Upper lobe of right lung (tissue), 1 donor: ENCODE measurements at regions not wholly inside any gene's neighbourhood (a gene's known extent, or its start where the extent isn't known, plus 50 kb on each side); places are given as distances from the start of the nearest gene placed in this dataset.

Experiments
- ATAC-seq: fragments of 200-7000 bp; cut with Tn5 transposase; one replicate; pipeline ENCODE4 v1.9.1; 2020; ENCODE audit warnings: mild to moderate bottlenecking, moderate library complexity
- DNase-seq: peaks from one replicate; pipeline ENCODE4 v3.0.0-alpha.2; 2020
- H3K27ac ChIP-seq: fragments of 200-600 bp; one replicate; pipeline ENCODE4 v1.8.0; 2022
- H3K27me3 ChIP-seq: fragments of 200-600 bp; one replicate; pipeline ENCODE4 v1.8.0; 2022; ENCODE audit warnings: mild to moderate bottlenecking
- H3K36me3 ChIP-seq: fragments of 200-600 bp; one replicate; pipeline ENCODE4 v1.8.0; 2022
- H3K4me1 ChIP-seq: fragments of 200-600 bp; one replicate; pipeline ENCODE4 v1.8.0; 2022
- H3K4me3 ChIP-seq: fragments of 200-600 bp; one replicate; pipeline ENCODE4 v1.8.0; 2022; ENCODE audit warnings: mild to moderate bottlenecking
- H3K9me3 ChIP-seq: fragments of 200-600 bp; one replicate; pipeline ENCODE4 v1.8.0; 2022
- intact Hi-C: fragments of 100-400 bp; cut with DNase I; formaldehyde crosslinking; loops from one replicate; pipeline ENCODE4 v1.11.0; 2022
- TF ChIP-seq, protein P1 (sequence below): fragments of 200-600 bp; IDR thresholded peaks from one replicate; pipeline ENCODE4 v1.8.0; 2022; ENCODE audit warnings: antibody characterized with exemption
- donor health status: DM: no; HTN: yes; CAD: no; lungs with severe emphysema.

DNA sequence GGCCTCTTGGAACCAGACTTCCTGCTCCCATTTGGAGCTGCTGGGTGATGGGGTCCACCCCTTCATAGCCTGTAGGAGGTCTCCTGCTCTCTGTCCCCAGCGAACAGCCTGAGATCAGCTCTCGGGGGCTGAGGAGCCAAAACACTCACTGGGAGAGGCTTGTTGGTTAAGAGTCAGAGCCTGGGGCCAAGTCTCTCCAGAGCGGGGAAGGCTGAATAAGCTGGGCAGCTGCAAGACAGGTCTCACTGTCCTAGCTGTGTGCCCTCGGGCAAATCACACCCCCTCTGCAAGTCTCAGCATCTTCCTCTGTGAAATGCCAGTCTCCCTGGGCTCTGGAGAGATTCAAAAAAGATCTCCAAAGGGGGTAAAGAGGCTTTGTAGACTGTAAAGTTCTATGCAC is 174.6 kb downstream of the WSCD1 start:
- DNase-seq = no peak
- peaks cover 10% of the 10 kb centered on the region for H3K27me3 ChIP-seq
- H3K9me3 ChIP-seq = no peaks in the 10 kb centered on the region
- ATAC-seq = no peak
- H3K4me1 ChIP-seq = no peaks in the 10 kb centered on the region
- no peak overlapping the region for H3K27ac ChIP-seq
- H3K36me3 ChIP-seq = no peaks in the 10 kb centered on the region
- TF ChIP-seq, protein P1, sequence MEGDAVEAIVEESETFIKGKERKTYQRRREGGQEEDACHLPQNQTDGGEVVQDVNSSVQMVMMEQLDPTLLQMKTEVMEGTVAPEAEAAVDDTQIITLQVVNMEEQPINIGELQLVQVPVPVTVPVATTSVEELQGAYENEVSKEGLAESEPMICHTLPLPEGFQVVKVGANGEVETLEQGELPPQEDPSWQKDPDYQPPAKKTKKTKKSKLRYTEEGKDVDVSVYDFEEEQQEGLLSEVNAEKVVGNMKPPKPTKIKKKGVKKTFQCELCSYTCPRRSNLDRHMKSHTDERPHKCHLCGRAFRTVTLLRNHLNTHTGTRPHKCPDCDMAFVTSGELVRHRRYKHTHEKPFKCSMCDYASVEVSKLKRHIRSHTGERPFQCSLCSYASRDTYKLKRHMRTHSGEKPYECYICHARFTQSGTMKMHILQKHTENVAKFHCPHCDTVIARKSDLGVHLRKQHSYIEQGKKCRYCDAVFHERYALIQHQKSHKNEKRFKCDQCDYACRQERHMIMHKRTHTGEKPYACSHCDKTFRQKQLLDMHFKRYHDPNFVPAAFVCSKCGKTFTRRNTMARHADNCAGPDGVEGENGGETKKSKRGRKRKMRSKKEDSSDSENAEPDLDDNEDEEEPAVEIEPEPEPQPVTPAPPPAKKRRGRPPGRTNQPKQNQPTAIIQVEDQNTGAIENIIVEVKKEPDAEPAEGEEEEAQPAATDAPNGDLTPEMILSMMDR = no peak
- intact Hi-C loops = no loop called here
- no peak overlapping the region for H3K4me3 ChIP-seq

DNA sequence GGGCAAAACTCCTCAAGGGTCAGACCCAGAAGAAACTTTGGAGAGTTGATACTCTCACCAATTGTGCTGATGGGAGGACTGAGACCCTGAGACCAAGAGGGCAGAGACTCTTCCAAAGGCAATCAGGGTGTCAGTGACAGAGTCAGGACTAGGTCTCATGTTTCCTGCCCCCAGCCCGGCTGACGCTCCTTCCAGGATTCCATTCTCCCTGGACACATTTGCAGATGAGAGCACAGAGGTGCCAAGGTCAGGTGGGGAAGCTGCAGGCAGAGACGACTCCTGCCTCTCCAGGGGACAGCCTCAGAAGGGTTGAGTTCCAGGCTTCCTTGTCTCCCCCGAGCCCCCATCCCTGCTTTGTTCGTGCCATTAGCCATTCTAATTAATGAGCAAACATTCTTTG is 174.1 kb downstream of the WSCD1 start:
- ATAC-seq (no peak), DNase-seq (no peak)
- Histone ChIP-seq H3K4me1 (no peaks in the 10 kb centered on the region), H3K9me3 (no peaks in the 10 kb centered on the region), H3K4me3 (no peak overlapping the region), H3K27ac (no peak overlapping the region), H3K36me3 (no peaks in the 10 kb centered on the region), H3K27me3 (peaks cover 10% of the 10 kb centered on the region)
- intact Hi-C loops = no loop called here
- TF ChIP-seq, protein P1 = no peak

DNA sequence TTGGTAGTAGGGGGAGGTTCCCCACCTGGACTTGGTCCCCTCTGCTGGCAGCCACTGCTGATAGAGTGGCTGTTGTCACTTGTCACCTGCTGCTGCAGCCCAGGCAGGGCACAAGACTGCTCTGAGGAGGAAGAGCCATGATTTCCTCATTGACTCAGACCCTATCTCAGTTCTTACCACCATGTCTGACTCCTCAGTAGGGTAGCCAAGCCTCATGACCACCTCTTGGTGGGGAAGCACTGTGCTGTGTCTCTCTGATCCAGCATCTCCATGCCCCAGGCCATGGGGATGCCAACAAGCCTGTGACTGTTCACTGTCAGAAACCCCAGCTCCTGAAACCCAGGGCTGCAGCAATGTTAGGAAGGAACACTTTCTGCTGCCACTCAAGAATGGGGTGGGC is 173.0 kb downstream of the WSCD1 start:
- ATAC-seq = no peak
- H3K4me3 ChIP-seq = no peak overlapping the region
- no peak for DNase-seq
- no peaks in the 10 kb centered on the region for H3K9me3 ChIP-seq
- H3K36me3 ChIP-seq = no peaks in the 10 kb centered on the region
- H3K27me3 ChIP-seq = peaks cover 16% of the 10 kb centered on the region
- no peak overlapping the region for H3K27ac ChIP-seq
- intact Hi-C loops = no loop called here
- TF ChIP-seq, protein P1 = no peak
- H3K4me1 ChIP-seq = no peaks in the 10 kb centered on the region

DNA sequence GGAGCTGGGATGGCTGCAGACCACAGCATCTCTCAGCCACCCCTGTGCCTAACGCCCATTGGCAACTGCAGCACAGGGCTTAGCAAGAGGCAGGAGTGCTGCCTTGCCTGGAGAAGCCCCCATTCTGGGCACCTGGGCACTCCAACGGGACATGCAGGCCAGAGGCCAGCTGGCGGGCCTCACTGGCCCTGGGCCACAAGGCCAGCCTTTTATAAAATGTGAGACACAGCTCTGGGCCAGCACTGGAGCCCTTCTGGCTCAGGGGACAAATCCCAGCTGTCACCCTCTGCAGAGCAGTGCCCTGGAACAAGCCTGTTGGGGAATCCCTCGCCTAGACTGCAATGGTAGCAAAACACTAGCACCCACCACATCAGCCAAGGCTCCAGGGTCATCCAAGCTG is 171.8 kb downstream of the WSCD1 start:
- DNase-seq = no peak
- peaks cover 17% of the 10 kb centered on the region for H3K27me3 ChIP-seq
- H3K4me3 ChIP-seq = no peak overlapping the region
- H3K27ac ChIP-seq = no peak overlapping the region
- no peaks in the 10 kb centered on the region for H3K4me1 ChIP-seq
- TF ChIP-seq, protein P1 = no peak
- no peaks in the 10 kb centered on the region for H3K36me3 ChIP-seq
- no peaks in the 10 kb centered on the region for H3K9me3 ChIP-seq
- intact Hi-C loops = no loop called here
- ATAC-seq = no peak

DNA sequence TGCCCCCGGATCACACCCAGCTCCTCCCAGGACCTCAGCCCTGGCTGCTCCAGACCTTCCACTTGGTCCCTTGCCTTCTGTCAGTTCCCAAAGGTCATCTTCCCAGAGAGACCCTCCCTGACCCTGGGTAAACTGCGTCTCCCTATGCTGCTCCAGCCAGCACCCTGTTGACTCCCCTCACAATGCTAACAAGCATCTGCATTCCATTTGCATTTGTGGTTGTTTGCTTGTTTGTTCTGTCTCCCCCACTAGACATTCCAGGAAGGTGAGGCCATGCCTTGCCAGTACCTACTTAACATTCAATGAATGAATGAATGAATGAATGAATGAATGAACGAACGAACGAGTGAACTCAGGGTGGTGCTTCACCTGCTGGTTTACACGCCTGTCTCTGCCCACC is 171.2 kb downstream of the WSCD1 start:
- no peak for DNase-seq

DNA sequence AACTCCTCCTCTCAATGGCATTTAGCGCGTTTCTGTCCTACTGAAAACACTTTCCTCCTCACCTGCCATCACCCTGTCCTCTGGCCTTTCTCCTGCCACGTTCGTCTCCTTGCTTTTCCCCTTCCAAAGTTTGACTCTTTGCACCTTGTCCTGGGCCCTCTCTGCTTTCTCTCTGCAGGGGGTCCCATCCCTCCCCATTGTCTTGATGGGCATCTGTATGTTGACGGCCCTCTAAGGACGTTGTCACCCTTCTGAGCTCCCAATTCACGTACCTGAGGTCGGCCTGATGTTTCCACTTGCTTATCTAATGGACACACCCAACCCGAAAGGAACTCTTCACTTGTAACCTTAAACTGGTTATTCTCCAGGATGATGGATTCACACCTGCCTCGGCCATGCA is 170.4 kb downstream of the WSCD1 start:
- Histone ChIP-seq H3K4me1 (no peaks in the 10 kb centered on the region), H3K27ac (no peak overlapping the region), H3K9me3 (no peaks in the 10 kb centered on the region), H3K27me3 (peaks cover 17% of the 10 kb centered on the region), H3K36me3 (no peaks in the 10 kb centered on the region), H3K4me3 (no peak overlapping the region)
- TF ChIP-seq, protein P1 = no peak
- ATAC-seq (no peak), DNase-seq (no peak)
- intact Hi-C loops = no loop called here

More for the DNA sequence above, 171.2 kb downstream of the WSCD1 start:
- Histone ChIP-seq H3K36me3 (no peaks in the 10 kb centered on the region), H3K27ac (no peak overlapping the region), H3K4me3 (no peak overlapping the region), H3K9me3 (no peaks in the 10 kb centered on the region), H3K27me3 (peaks cover 17% of the 10 kb centered on the region), H3K4me1 (no peaks in the 10 kb centered on the region)
- ATAC-seq = no peak
- TF ChIP-seq, protein P1 = no peak
- intact Hi-C loops = no loop called here
